H54 (cell line): ENCODE measurements at regions not wholly inside any gene's neighbourhood (a gene's known extent, or its start where the extent isn't known, plus 50 kb on each side); places are given as distances from the start of the nearest gene placed in this dataset.

Experiments
- DNase-seq: peaks from one replicate; pipeline ENCODE4 v3.0.0; 2011; ENCODE audit warnings: low spot score, mixed read lengths; ENCODE audit not compliant: insufficient read length
- FAIRE-seq: peaks from 3 replicates; lab custom pipeline; 2011; peaks lifted over from hg19 to GRCh38; lab: Jason Lieb, UNC
- POLR2A ChIP-seq: IDR thresholded peaks from 2 replicates; pipeline ENCODE4 v1.6.1; 2011; ENCODE audit warnings: low read depth, mild to moderate bottlenecking, low read length

DNA sequence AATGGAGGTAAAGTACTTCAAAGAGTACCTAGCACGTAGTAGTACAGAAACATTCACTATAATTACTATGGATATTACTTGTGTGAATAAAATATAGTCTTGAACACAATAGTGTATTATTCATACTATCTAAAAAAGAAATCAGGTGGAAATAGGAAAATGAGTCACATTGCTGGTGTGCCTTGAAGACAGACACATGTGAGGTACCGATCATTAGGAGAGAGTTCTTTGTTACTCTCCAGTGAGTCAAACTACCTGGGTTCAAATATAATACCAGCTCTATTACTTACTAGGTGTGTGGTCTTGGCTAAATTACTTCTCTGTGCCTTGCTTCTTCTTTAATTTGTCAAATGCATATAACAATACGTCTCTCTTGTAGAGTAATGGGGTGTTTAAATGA lies 50.8 kb upstream of the BEND6 start:
- DNase-seq (no peak), FAIRE-seq (no peak)
- TF ChIP-seq POLR2A = no peak

DNA sequence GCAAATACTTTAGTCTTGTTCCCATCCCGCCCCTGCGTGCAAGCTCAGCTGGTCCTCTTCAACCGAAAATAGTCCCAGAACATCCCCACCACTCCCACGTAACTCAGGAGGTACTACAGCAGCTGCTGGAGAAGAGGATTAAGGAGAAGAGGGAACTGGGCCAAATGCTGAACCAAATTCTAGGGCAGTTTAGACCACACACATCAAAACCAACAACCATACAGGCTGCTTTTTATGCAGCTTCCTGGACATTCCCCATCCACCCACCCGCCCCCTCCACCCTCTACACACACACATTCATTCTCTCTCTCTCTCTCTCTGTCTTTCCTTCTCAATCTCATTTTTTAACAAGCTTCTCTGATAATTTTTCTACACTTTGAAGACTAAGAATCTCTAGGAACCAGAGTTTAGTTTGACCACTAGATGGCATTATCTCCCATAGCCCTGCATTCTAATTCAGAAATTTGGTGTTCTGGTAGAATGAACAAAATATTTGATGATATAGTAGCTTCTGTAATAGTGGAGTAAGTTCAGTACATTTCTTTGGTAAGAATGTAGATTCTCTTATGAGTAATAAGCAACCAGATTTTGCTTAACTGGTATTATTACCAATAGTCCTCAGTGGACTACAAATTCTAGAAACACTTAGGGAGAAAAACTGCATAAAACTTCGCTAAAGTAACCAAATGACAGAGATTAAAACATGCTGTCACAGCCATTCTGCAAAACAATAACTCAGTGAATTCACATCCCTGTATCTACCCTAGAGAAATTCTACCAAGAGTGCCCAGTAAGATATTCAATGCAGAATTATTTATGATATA lies 52.1 kb upstream of the BEND6 start:
- DNase-seq = no peak

DNA sequence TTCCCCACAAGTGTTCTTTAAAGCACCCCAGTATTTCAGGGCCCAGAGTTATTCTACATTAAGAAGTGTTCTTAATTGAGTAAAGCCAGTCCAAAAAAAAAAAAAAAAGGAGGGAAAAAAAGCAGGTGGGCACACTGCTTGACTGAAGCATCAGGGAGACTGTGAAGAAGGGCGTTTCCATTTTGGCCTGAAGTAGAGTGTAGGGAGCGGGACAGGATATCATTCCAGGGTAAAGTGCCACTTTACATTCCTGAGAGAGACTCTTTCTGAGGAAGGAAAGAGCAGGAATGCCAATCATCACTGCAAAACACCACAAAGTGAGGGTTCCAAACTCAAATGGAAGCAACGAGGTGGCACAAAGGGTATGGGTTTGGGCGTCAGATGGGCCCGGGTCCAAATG lies 54.1 kb upstream of the BEND6 start:
- DNase-seq (no peak), FAIRE-seq (no peak)
- no peak for TF ChIP-seq POLR2A

More for the DNA sequence above, 52.1 kb upstream of the BEND6 start:
- TF ChIP-seq POLR2A = no peak
- peak; percentile 93 for FAIRE-seq

DNA sequence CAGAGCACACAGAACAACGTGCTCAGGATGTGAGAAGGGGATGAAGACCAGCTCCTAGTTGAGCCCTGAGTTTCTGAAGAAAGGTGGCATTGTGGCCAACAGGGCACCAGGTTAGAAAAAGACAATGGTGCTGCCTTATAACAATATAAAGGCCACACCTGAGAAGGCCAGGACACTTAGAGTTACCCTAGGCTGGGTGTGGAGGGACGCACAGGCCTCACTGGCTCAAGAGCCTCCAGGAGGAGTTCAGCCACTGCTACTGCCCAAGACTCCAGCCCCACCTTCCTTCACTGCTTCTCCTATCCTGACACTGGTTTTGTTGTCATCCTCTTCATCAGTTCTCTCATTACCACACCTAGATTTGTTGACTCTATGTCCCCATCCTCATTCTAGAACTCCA lies 55.2 kb upstream of the BEND6 start:
- DNase-seq (no peak), FAIRE-seq (no peak)
- no peak for TF ChIP-seq POLR2A

DNA sequence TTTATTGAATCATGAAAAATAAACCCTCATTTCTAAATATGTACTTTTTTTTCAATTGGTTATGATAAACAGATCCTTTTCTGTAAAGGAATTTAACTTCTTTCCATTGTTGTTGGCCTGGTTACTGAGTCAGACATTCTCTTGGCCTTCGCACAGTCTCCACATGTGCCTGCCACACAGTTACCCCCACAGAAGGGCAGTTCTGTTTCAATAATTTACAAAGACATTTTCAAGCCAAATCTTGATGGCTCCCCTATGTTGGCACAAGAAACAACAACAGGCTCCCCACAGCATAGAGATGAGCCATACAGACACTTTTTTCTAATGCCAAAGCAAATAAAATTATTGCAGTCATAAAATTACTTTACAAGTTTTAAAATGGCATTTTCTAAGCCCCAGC lies 55.6 kb upstream of the BEND6 start:
- no peak for TF ChIP-seq POLR2A
- peak; percentile 50 for FAIRE-seq

DNA sequence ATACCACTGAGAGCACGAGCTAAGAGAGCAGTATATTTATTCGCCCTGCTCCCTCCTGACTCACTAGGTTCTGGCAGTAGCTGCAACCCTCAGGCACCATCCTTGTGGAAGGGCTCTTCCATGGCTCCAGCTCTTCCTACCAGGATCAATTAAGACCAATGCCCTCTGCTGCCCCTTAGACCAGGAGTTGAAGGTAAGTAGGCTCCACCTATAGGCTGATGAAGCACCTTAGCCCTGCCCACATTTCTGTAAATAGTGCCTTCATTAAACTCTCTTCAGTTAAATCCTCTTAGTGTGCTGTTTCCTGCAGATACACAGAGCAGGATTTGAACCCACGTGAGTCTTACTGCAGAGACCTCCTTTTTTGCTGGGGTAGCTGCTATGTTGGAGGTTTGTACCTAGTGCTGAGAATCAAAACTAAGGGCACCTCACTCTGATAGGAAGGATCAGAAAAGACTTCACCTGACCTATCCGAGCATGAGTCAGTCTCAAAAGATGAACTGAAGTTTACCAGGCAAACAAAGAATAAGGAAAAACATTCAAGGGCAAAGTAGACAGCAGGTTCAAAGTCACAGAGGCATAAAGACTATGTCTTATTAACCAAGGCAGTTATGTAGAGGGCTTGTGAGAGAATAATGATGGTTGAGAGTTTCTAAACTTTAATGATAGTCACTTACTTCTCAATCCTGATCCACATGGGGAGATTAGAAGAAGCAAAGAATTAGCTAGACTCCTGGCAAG lies 56.9 kb upstream of the BEND6 start:
- FAIRE-seq (peak; percentile 15), DNase-seq (no peak)
- TF ChIP-seq POLR2A = no peak

More for the DNA sequence above, 55.6 kb upstream of the BEND6 start:
- DNase-seq = no peak

DNA sequence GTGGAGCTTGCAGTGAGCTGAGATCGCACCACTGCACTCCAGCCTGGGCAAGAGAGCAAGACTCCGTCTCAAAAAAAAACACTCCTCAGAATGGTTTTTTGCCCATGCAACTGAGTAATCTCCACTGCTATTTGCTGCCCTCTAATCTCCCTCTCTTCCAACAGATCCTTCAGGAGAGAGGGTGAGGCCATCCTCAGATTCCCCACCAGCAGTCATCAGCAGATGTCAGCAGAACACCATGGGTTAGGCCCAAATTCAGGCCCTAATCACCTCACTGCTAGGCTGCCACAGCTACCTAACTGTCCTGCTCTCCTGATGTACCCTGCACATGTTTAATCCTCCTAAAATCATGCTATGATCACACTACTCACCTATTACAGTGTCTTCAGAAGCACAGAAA lies 63.2 kb upstream of the BEND6 start:
- DNase-seq (no peak), FAIRE-seq (peak; percentile 38)
- TF ChIP-seq POLR2A = no peak

DNA sequence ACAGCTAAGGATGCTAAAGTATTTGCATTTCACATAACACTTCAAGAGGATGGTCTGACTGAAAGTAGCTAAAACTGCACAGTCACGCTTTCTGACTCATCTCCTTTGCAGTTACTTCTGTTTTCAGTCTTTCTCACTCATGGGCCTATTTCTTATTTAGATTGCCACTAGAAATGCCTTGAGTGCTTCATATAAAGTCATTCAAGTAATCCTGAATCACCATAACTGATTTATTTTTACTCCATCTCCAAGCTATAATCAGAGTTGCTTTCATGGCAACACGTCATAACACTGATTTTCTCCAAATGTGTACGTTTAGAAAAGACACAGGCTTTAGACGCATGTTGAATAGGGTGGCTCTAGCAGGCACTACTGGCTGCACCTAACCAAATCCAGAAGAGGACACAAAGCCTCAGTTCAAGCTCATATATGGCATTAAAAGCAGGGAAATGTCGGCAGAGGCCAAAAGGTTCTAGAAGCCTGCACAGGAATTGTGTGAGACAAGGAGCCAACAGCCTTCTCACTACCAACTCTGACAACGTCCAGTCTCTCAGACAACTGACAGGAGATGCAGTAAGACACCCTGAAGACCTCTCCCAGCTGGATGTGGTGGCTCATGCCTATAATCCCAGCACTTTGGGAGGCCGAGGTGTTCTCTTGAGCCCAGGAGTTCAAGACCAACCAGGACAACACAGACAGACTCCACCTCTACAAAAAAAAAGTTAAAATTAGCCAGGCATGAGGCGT lies 64.1 kb upstream of the BEND6 start:
- peak; percentile 96 for FAIRE-seq
- no peak for TF ChIP-seq POLR2A
- DNase-seq = peak; percentile 78

DNA sequence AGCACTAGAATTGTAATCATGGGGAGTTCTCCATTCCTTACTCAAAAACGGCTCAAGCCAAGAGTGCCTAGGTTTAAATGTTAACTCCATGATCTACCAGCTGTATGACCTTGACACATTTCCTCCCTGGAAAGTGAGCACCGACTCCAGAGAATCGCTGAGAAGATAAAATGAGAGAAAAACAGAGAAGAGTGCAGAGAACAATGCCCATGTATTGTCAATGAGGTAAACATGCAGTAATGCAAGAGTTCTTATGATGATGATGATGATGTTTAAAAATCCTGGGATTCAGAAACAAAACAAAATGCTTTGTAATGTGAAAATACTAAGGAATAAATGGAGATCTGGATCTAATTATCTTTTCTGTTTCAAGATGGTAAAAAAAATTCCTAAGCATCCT lies 64.8 kb upstream of the BEND6 start:
- no peak for DNase-seq
- TF ChIP-seq POLR2A = no peak
- FAIRE-seq = no peak

DNA sequence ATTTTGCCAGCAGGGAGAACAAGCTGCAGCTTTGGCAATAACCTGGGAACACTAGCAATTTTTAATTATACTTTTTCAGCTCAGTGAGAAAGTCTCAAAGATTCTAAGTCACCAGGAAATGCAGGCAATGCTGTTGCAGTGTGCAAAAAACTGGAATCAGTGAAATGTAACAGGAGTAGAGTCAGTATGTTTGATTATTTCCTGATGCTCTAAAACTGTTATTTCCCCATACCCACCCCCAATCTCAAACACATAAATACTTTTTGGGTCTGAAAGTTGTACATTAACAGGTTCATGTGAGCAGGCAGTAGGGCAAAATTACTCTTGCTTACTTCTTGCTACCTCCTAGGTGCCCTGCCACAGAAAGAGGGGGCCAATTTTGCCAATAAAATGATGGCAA lies 65.4 kb upstream of the BEND6 start:
- FAIRE-seq = no peak
- TF ChIP-seq POLR2A = no peak

DNA sequence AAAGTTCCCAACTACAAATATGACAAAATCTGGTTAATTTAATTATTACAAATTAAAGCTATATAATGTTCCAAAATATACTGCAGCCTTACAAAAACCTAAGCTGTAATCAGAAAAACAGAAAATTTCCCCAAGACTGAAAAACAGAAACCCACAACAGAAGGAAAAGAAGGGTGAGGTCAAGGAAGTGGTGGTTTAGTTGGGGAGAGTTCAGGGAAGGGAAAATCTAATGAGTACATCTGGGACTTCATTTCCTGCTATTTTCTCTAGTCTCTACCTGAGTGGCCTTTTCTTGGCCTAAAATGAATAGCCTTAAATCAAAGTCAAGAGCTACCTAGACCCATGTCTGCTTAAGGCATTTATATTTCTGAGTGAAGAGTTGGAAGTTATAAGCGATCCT lies 66.2 kb upstream of the BEND6 start:
- DNase-seq = no peak
- TF ChIP-seq POLR2A = no peak
- no peak for FAIRE-seq

More for the DNA sequence above, 65.4 kb upstream of the BEND6 start:
- no peak for DNase-seq

DNA sequence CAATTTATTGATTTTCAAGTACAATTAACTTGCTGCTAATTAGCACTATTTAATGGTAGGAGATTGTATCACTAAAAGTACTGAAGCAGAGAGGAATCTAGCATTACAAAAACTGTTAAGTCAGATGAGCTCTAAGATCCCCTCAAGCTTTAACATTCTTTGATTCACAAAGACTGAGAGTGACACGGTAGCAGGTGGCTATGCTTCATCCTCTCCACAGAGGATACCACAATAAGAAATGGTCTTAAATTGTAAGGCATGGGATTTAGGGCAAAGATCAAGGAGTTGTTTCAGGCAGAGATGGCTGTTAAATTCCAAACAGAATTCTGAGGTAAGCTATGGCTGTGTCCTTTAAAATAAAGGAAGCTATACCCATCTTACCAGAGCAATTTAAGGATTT lies 67.8 kb upstream of the BEND6 start:
- FAIRE-seq (peak; percentile 58), DNase-seq (no peak)
- TF ChIP-seq POLR2A = no peak

DNA sequence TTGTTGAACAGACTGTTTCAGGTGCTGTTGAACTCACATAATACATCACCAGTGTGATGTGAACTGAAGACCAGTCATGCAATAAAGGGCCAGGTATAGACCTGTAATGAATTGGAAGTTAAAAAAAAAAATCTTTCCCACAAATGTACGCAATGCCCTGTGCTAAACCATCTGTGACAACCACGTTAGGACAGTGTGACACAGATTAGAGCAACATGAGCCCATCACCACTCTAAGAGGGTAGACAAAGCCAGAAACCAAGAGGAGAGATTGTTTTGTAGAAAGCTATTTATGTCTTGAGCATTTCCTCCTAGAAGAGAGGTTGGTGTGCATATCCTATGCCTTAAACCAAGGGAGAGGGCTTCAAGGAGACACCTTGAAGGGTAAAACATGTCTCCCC lies 77.0 kb upstream of the BEND6 start:
- no peak for DNase-seq
- no peak for FAIRE-seq
- no peak for TF ChIP-seq POLR2A

DNA sequence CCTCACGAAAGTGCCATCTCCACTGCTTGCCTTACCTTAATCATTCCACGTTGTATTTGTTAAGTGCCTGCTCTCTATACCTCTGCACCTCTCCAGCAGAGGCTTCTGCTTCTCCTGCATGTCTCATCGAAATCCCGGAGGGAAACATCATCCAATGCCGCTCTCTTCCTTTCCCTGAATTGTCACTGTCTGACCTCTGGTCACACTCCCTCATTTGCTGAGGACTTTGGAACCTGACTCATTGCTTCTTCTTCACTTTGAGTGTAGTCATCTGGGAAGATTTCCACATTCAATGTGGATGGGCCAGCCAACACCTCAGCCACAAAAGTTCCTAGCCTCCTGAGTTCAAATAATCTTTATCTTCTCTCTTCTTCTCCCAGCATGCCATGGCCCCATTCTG lies 78.9 kb upstream of the BEND6 start:
- DNase-seq (no peak), FAIRE-seq (no peak)
- TF ChIP-seq POLR2A = no peak
